Fibroblast of peridontal ligament (primary cell): ENCODE measurements at regions not wholly inside any gene's neighbourhood (a gene's known extent, or its start where the extent isn't known, plus 50 kb on each side); places are given as distances from the start of the nearest gene placed in this dataset.

ENCODE experiments used
- DNase-seq: peaks from one replicate; pipeline ENCODE4 v3.0.0-alpha.2; 2010; ENCODE audit errors: extremely low read depth

GRCh38 chr22:27525711-27526110, 275.8 kb downstream of the MN1 start:
- no peak for DNase-seq

DNA sequence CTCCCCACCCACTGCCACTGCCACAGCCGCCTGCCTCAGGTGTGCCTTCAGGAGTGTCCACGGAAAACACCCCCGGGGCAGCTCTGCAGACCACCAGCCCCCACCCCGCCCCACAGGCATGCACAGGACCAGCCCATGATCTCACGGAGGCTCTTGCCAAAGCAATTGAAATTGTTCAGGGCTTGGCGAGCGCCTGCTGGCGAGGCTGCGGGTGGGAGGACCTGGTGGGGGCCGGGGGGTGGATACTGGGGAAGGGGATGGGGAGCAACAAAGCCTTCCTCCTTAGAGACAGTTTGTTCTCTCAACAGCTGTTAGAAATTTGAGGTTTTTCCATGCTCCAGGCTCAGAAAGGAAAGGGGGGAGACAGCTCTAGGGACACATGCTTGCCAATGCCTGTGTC, 274.7 kb downstream of the MN1 start:
- DNase-seq = no peak

GRCh38 chr22:27531782-27532530, 269.6 kb downstream of the MN1 start:
- DNase-seq = peak; percentile 57

- no peak for DNase-seq
Observed at GRCh38 chr22:27533105-27533745, 268.3 kb downstream of the MN1 start.

GRCh38 chr22:27534720-27535125, 266.8 kb downstream of the MN1 start:
- peak; percentile 75 for DNase-seq

DNA sequence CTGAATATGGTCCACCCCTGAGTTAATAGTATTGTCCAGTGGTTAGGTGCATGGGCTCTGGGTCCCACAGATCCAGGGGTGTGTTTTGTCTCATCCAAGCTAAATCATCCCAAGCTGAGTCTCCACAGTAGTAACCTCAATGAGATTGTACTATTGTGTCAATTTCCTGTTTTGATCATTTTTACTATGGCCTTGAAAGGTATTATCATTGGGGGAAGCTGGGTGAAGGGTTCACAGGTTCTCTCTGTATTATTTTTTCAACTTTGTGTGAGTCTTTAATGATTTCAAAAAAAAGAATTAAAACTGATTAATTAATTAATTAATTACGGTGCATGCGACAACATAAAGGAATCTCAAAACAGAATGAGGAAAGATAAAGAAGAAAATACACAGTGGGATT, 266.1 kb downstream of the MN1 start:
- DNase-seq = no peak

GRCh38 chr22:27537501-27537900, 264.1 kb downstream of the MN1 start:
- no peak for DNase-seq

DNA sequence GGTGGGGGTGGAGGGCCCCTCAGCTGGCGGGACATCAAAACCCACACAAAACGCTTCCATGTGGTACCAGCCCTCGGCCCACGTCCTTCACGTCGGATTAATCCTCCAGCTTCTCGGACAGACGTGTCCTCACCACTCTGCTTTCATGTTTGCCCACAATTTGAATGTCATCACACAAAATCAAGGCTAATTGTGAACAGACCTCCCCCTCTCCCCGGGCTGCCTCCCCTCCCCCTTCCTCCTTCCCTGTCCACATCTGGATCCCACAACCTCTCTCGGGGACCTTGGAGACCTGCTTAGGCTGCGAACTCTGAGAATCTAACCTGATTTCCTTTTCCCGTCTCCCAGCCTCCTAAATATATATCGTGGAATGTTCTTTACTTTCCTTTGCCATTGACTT, 262.9 kb downstream of the MN1 start:
- DNase-seq = no peak

DNA sequence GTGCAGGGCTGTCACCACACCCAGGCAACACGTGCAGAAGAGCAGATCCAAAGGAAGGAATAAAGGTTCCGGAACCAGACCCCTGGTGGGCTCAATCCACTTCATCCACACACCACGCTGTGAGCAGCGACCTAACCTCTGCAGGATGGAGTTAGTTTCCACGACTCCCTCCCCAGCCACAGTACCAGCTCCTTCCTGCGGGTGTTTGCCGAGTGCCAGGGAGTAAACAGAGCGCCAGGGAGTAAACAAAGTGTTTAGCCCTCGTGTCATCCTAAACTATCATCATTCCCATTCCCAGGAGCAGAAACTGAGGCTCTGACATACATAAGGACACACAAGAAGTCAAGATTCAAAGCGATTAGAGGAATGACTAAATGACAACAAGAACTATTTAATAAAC, 261.3 kb downstream of the MN1 start:
- no peak for DNase-seq

- DNase-seq = no peak
Observed at GRCh38 chr22:27540656-27541396, 260.7 kb downstream of the MN1 start.

DNA sequence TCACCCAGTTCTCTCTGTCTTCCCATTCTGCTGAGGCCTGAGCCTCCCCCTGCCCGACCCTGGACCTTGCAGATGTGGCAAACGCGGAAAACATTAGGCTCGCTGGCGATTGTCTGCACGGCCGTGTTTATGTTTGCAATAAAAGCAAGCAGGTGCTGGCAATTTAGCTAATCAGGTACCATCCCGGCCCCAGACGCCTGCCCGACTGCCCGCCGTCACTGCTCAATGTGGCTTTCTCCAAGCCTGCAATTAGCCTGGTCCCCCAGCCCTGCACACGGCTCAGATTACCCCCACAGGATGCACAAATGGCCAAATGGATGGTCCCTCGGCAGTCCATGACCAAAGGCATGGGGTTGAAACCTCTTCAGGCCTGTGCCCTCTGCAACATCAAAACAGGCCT, 259.7 kb downstream of the MN1 start:
- DNase-seq = no peak

DNA sequence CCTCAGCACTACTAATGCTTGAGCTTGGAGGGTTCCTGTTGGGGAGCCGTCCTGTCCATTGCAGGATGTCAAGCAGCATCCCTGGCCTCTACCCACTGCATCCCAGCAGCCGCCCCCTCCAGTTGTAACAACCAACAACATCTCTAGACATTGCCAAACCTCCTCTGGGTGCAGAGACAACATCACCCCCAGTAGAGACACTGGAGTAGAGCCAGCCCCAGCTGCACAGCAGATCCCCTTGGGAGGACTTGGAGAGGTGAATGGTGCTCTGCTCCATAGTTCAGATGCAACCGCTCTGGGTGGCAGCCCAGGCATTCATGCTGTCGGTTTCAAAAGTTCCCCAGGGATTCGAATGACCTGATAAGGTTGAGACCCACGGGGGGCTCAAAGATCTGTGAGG, 259.0 kb downstream of the MN1 start:
- no peak for DNase-seq

- DNase-seq = no peak
Observed at GRCh38 chr22:27543460-27543859, 258.1 kb downstream of the MN1 start.

GRCh38 chr22:27545085-27545484, 256.5 kb downstream of the MN1 start:
- no peak for DNase-seq

DNA sequence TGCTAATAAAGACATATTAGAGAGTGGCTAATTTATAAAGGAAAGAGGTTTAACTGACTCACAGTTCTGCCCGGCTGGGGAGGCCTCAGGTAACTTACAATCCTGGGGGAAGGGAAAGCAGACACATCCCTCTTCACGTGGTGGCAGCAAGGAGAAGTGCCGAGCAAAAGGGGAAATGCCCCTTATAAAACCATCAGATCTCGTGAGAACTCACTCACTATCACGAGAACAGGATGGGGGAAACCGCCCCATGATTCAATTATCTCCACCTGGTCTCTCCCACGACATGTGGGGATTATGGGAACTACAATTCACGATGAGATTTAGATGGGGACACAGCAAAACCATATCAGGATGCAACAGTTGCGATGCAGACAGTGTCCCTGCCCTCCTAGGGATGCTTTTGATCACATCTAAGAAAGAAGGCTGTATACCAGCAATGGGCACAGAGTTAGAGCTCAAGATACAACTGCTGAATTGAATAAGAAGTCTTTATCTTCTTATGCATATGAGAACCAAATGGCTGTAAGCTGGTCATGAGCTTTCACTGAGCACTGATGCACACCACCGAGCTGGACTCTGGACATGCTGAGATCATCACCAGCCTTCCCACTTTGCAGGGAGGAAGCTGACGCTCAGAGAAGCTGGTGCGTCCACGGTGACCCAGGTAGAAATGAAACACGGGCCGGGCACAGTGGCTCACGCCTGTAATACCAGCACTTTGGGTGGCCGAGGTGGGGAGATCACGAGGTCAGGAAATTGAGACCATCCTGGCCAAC, 255.2 kb downstream of the MN1 start:
- DNase-seq = no peak

- DNase-seq = no peak
Observed at GRCh38 chr22:27551402-27551801, 250.2 kb downstream of the MN1 start.

GRCh38 chr22:27552176-27552575, 249.4 kb downstream of the MN1 start:
- DNase-seq = no peak

DNA sequence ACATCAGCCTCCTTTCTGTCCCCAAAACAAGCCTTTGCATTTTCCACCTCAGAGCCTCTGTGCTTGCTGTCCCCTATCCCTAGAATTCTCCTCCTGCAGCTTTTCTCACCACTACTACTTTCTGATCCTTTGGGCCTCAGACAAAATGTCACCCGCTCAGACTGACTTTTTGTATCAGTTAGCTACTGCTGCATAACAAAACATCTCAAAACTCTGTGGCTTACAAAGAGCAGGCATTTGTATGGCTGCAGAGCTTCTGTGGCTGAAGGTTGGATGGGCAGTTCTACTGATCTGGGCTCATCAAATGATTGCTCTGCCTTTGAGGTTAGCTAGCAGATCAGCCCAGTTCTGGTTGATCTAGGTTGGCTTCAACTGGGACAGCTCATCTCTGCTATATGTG, 248.7 kb downstream of the MN1 start:
- DNase-seq = no peak

GRCh38 chr22:27554106-27554811, 247.3 kb downstream of the MN1 start:
- DNase-seq = peak; percentile 60

- no peak for DNase-seq
Observed at GRCh38 chr22:27554841-27555456, 246.6 kb downstream of the MN1 start.

GRCh38 chr22:27556371-27556770, 245.2 kb downstream of the MN1 start:
- DNase-seq = no peak
